ENCODE measurements at regions not wholly inside any gene's neighbourhood (a gene's known extent, or its start where the extent isn't known, plus 50 kb on each side); places are given as distances from the start of the nearest gene placed in this dataset.

GRCh38 chr3:184635126-184635525, 73.5 kb downstream of the EPHB3 start:
- H3K27ac ChIP-seq: no peak overlapping the region
- ChIA-PET CTCF (no interaction called here), POLR2A (ENCODE audit: low non-redundant PET) (no interaction called here)
- no peak for DNase-seq (ENCODE audit: low spot score)
- TF ChIP-seq, protein P1, sequence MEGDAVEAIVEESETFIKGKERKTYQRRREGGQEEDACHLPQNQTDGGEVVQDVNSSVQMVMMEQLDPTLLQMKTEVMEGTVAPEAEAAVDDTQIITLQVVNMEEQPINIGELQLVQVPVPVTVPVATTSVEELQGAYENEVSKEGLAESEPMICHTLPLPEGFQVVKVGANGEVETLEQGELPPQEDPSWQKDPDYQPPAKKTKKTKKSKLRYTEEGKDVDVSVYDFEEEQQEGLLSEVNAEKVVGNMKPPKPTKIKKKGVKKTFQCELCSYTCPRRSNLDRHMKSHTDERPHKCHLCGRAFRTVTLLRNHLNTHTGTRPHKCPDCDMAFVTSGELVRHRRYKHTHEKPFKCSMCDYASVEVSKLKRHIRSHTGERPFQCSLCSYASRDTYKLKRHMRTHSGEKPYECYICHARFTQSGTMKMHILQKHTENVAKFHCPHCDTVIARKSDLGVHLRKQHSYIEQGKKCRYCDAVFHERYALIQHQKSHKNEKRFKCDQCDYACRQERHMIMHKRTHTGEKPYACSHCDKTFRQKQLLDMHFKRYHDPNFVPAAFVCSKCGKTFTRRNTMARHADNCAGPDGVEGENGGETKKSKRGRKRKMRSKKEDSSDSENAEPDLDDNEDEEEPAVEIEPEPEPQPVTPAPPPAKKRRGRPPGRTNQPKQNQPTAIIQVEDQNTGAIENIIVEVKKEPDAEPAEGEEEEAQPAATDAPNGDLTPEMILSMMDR (conservative IDR thresholded peaks at IDR 0.05; ENCODE audit: low read depth): no peak

DNA sequence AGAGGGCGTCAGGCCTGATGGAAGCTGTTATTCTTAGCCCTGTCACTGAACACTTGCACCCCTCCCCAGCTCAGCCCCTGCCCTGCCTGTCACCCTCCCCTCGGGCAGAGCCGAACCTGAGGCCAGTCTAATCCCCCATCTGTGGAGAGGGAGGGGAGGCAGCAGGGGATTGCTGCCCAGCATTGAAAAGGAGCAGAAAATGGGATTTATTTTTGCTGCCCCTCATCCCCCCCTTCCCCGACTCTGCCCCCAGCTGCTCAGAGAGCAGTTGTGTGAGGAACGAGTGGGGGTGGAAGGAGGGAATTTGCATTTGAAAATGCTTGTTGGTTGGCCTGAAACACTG, 71.6 kb downstream of the EPHB3 start:
- no peak for DNase-seq (ENCODE audit: low spot score)
- CTCF ChIA-PET: interaction anchor here (0.6 kb wide), 1 partner anchor 1701 kb away, joined by 4 read pairs; no protein-coding TSS in a partner anchor
- TF ChIP-seq, protein P1 (conservative IDR thresholded peaks at IDR 0.05; ENCODE audit: low read depth): no peak
- POLR2A ChIA-PET (ENCODE audit: low non-redundant PET): no interaction called here
- H3K27ac ChIP-seq: no peak overlapping the region; the same call in 1 of the 2 replicates

DNA sequence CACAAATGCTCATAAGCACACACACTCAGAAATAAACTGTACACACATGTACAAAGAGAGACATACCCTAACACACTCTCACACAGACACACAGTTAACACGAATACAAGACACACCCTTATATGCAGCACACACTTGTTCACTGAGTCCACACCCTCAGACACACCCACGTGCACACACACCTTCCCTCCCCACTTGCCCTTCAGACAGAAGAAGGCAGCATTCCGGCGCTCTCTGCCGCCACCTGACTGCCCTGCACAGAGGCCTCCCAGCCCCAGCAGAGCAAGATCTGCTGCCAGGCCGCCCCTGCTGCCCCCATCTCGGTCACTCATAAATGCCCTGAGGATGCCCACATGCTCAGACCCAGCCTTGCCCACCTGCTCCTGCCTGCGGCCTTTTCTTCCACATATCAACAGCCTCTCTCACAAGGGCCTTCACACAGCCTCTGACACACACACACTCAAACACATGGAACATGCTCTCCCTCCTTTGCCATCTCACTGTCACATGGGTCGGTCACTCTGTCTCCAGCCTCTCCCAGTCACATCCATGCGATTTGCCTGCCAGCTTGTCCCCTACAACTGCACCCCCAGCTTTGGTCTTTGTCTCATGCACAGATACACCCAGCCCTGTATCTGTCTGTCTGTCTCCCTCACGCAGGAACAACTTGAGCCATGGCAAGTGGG, 71.1 kb downstream of the EPHB3 start:
- no peak for DNase-seq (ENCODE audit: low spot score)
- POLR2A ChIA-PET (ENCODE audit: low non-redundant PET): no interaction called here
- CTCF ChIA-PET: no interaction called here

More for the DNA sequence above, 71.1 kb downstream of the EPHB3 start:
- no peak overlapping the region; the same call in 1 of the 2 replicates for H3K27ac ChIP-seq
- TF ChIP-seq, protein P1 (conservative IDR thresholded peaks at IDR 0.05; ENCODE audit: low read depth): no peak

Data from RWPE1 (cell line).